Endothelial cell of umbilical vein (primary cell): ENCODE measurements at regions not wholly inside any gene's neighbourhood (a gene's known extent, or its start where the extent isn't known, plus 50 kb on each side); places are given as distances from the start of the nearest gene placed in this dataset.

ENCODE experiments used
- BruUV-seq: library from RNA; stranded (reverse); fragments of 400-500 nt; replicated peaks from 2 replicates; lab custom pipeline; 2021; lab: Mats Ljungman, UMichigan
- CTCF ChIA-PET: fragments of 300-600, 350-600 bp; sonication (Branson Sonifier 250); formaldehyde crosslinking; loops from one replicate; lab custom pipeline; 2021; ENCODE audit warnings: antibody characterized with exemption, inconsistent platforms; lab: Charles Lee
- POLR2A ChIA-PET: fragments of 300-600, 350-600 bp; sonication (Branson Sonifier 250); formaldehyde crosslinking; loops from one replicate; lab custom pipeline; 2021; ENCODE audit warnings: antibody characterized with exemption, inconsistent platforms; lab: Charles Lee
- DNase-seq: peaks from one replicate; pipeline ENCODE4 v3.0.0-alpha.2; 2011; ENCODE audit warnings: low read depth, low spot score
- FAIRE-seq: peaks from 2 replicates; lab custom pipeline; 2011; peaks lifted over from hg19 to GRCh38; lab: Jason Lieb, UNC
- H2AFZ ChIP-seq: 2 replicates; pipeline ENCODE4 v1.6.0; 2012; ENCODE audit warnings: low read depth, low read length, control low read depth, inconsistent platforms
- H3K27ac ChIP-seq: 2 replicates; pipeline ENCODE4 v1.5.1; 2011; ENCODE audit warnings: low read depth, mild to moderate bottlenecking, control low read depth, low read length, moderate library complexity; ENCODE audit not compliant: insufficient read depth
- H3K27me3 ChIP-seq, 2 experiments: 2 replicates each; pipeline versions ENCODE4 v1.6.0 to v1.6.1; 2011; ENCODE audit warnings: low read length in 2 of 2, mixed read lengths in 1 of 2; ENCODE audit not compliant: control insufficient read depth in 2 of 2, insufficient read depth in 2 of 2
- H3K36me3 ChIP-seq, 2 experiments: 2 replicates in 1 of 2; 3 replicates in 1 of 2; pipeline ENCODE4 v1.5.1; 2011; ENCODE audit warnings: low read length in 2 of 2, mild to moderate bottlenecking in 1 of 2, moderate library complexity in 1 of 2; ENCODE audit not compliant: control insufficient read depth in 2 of 2, insufficient read depth in 2 of 2; ENCODE audit errors: extremely low read depth in 1 of 2
- H3K4me1 ChIP-seq: 3 replicates; pipeline ENCODE4 v1.5.1; 2011; ENCODE audit warnings: mild to moderate bottlenecking, low read length; ENCODE audit not compliant: control insufficient read depth, insufficient read depth; ENCODE audit errors: extremely low read depth
- H3K4me2 ChIP-seq: 2 replicates; pipeline ENCODE4 v1.6.1; 2011; ENCODE audit warnings: low read length, control low read depth, mixed read lengths; ENCODE audit not compliant: insufficient read depth
- H3K4me3 ChIP-seq, 3 experiments: fragments of 200-600 bp in 1 of 3; sonication (generic), shearing (Covaris generic) in 1 of 3; replicated peaks in 1 of 3; 2 replicates each; pipeline ENCODE4 v1.5.1; 2011 to 2016; ENCODE audit warnings: control low read depth in 3 of 3, low read length in 3 of 3, mild to moderate bottlenecking in 2 of 3, inconsistent platforms in 1 of 3, low read depth in 1 of 3, moderate library complexity in 1 of 3; ENCODE audit not compliant: insufficient read depth in 1 of 3
- H3K79me2 ChIP-seq: 2 replicates; pipeline ENCODE4 v1.6.0; 2012; ENCODE audit warnings: low read length, inconsistent platforms; ENCODE audit not compliant: control insufficient read depth, insufficient read depth
- H3K9ac ChIP-seq: replicated peaks from 2 replicates; pipeline ENCODE3; 2011; ENCODE audit warnings: low read length, control low read depth; ENCODE audit not compliant: insufficient read depth; ENCODE audit errors: extremely low read depth
- H3K9me1 ChIP-seq: replicated peaks from 3 replicates; pipeline ENCODE4 v1.6.0; 2011; ENCODE audit warnings: mild to moderate bottlenecking, low read length; ENCODE audit not compliant: control insufficient read depth, insufficient read depth; ENCODE audit errors: extremely low read depth
- H3K9me3 ChIP-seq: replicated peaks from 2 replicates; pipeline ENCODE4 v1.5.1; 2012; ENCODE audit warnings: low read length, inconsistent platforms; ENCODE audit not compliant: control insufficient read depth, insufficient read depth
- H4K20me1 ChIP-seq: replicated peaks from 2 replicates; pipeline ENCODE3; 2011; ENCODE audit warnings: mild to moderate bottlenecking, low read length; ENCODE audit not compliant: control insufficient read depth, insufficient read depth; ENCODE audit errors: extremely low read depth
- CTCF ChIP-seq, 2 donors: IDR thresholded peaks; 1 replicate in 1 of 2; 2 replicates in 1 of 2; pipeline ENCODE4 v1.5.1; 2011; ENCODE audit warnings: low read length in 2 of 2, mild to moderate bottlenecking in 2 of 2, moderate library complexity in 2 of 2, control low read depth in 1 of 2, inconsistent platforms in 1 of 2, low read depth in 1 of 2; ENCODE audit not compliant: insufficient read depth in 1 of 2; ENCODE audit errors: extremely low read depth in 1 of 2
- FOS ChIP-seq: IDR thresholded peaks from 2 replicates; pipeline ENCODE4 v1.6.1; 2011; ENCODE audit warnings: mild to moderate bottlenecking, low read length, moderate library complexity, borderline replicate concordance; ENCODE audit not compliant: insufficient read depth
- MAX ChIP-seq: IDR thresholded peaks from 2 replicates; pipeline ENCODE4 v1.6.1; 2011; ENCODE audit not compliant: insufficient read depth, insufficient read length
- MYC ChIP-seq: IDR thresholded peaks from one replicate; pipeline ENCODE4 v1.6.1; 2011; ENCODE audit warnings: mild to moderate bottlenecking, low read depth, low read length
- POLR2A ChIP-seq: IDR thresholded peaks from 2 replicates; pipeline ENCODE4 v1.6.1; 2012; ENCODE audit warnings: low read depth, mild to moderate bottlenecking, control low read depth, low read length
- POLR2AphosphoS5 ChIP-seq: IDR thresholded peaks from 2 replicates; pipeline ENCODE4 v1.6.1; 2012; ENCODE audit warnings: low read depth, mild to moderate bottlenecking, control low read depth, low read length, moderate library complexity; ENCODE audit not compliant: insufficient read depth
- dilution Hi-C: fragments of 300-500 bp; cut with MboI; formaldehyde crosslinking; loops from one replicate; pipeline ENCODE4 v1.15.0; 2019; ENCODE audit warnings: low sequenced_read_pairs; ENCODE audit not compliant: extremely low pct_ligation_motif_present
- intact Hi-C: fragments of 100-400 bp; cut with micrococcal nuclease; formaldehyde crosslinking; loops from one replicate; pipeline ENCODE4 v1.10.0; 2022

GRCh38 chr13:105602956-105603670, 932.3 kb downstream of the EFNB2 start:
- H2AFZ ChIP-seq: no peak overlapping the region
- no peaks in the 10 kb centered on the region for H4K20me1 ChIP-seq
- FAIRE-seq: no peak
- H3K36me3 ChIP-seq: no peaks in the 10 kb centered on the region
- intact Hi-C loops (no loop called here), dilution Hi-C loops (no loop called here)
- H3K4me3 ChIP-seq: no peak overlapping the region
- ChIA-PET CTCF (no interaction called here), POLR2A (no interaction called here)
- H3K9ac ChIP-seq: no peak overlapping the region
- no peaks in the 10 kb centered on the region for H3K9me3 ChIP-seq
- H3K79me2 ChIP-seq: no peaks in the 10 kb centered on the region
- H3K27me3 ChIP-seq: no peaks in the 10 kb centered on the region
- no peak overlapping the region for H3K4me2 ChIP-seq
- H3K4me1 ChIP-seq: no peaks in the 10 kb centered on the region
- DNase-seq: no peak
- BruUV-seq: no TSS peak
- TF ChIP-seq POLR2A (no peak), MYC (no peak), POLR2AphosphoS5 (no peak), CTCF (IDR thresholded peaks at IDR 0.05; ENCODE audit: extremely low read depth in 1 of 2, insufficient read depth in 1 of 2, low read depth in 1 of 2, low read length in 2 of 2) (no peak), MAX (no peak), FOS (no peak)
- no peak overlapping the region for H3K27ac ChIP-seq
- no peaks in the 10 kb centered on the region for H3K9me1 ChIP-seq
